Stomach (tissue), 4 donors: ENCODE measurements at regions not wholly inside any gene's neighbourhood (a gene's known extent, or its start where the extent isn't known, plus 50 kb on each side); places are given as distances from the start of the nearest gene placed in this dataset.

Source experiments
- CTCF ChIP-seq, 7 experiments: fragments of 450-650 bp in 4 of 7; fragments of 200-600 bp in 3 of 7; sonication (generic) in 3 of 7; IDR thresholded peaks; one replicate each; pipeline ENCODE4 v1.5.1; 2016 to 2019; ENCODE audit warnings: antibody characterized with exemption in 7 of 7, control low read depth in 2 of 7, mild to moderate bottlenecking in 1 of 7
- POLR2A ChIP-seq, 4 donors: fragments of 450-650 bp; IDR thresholded peaks; one replicate each; pipeline ENCODE4 v1.6.1; 2016; ENCODE audit warnings: antibody characterized with exemption in 4 of 4, control low read depth in 2 of 4, mild to moderate bottlenecking in 1 of 4, moderate library complexity in 1 of 4

DNA sequence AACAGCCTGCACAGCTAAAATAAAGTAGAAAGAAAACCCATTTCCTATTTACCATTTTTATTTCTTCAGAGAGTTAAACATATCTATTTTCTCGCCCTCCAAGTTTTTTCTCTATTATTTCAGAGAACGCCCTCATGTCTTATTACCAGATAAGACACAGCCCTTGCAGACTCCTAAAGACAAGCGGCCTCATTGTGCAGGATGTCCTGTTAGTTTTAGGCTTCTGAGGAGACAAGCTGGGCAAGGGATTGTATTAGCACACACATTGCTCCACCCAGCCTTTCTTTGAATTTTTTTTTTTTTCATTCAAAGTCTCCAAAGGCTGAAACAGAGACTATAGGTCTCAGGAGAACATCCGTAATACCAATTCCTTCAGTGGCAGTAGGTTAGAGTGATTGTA is 101.8 kb upstream of the UBL3 start:
- no peak for TF ChIP-seq CTCF (IDR thresholded peaks at IDR 0.05)
- TF ChIP-seq POLR2A (IDR thresholded peaks at IDR 0.05) = no peak
